ENCODE measurements at regions not wholly inside any gene's neighbourhood (a gene's known extent, or its start where the extent isn't known, plus 50 kb on each side); places are given as distances from the start of the nearest gene placed in this dataset.

GRCh38 chr20:4546342-4546741 is 139.9 kb upstream of the PRNP start:
- Mint-ChIP-seq H3K4me1 (peaks cover 25 to 27% of the 10 kb centered on the region in 2 experiments), H3K36me3 (ENCODE audit: insufficient read depth in 1 of 3, low read depth in 3 of 3) (0 out of 7 replicates have a peak, but pooled peaks cover 0 to 4% (median 0%) of the 10 kb centered on the region in 3 experiments), H3K27me3 (ENCODE audit: low read depth) (no peaks in the 10 kb centered on the region), H3K4me3 (peak overlapping the region in 1 of 2 experiments; percentile 15; a peak in 2 of 5 replicates), H3K27ac (peak overlapping the region; percentile 15 to 24 (median 16); a peak in 4 of 7 replicates), H3K9me3 (no peaks in the 10 kb centered on the region)
- no peaks in the 10 kb centered on the region for H3K79me2 ChIP-seq (ENCODE audit: insufficient read depth, low read length)
- no peak for TF ChIP-seq CTCF (conservative IDR thresholded peaks at IDR 0.05)
- H3K9ac ChIP-seq (ENCODE audit: extremely low read depth, insufficient read length, low read length) = no peak overlapping the region
- H3K9me3 ChIP-seq (ENCODE audit: control insufficient read depth, low read depth, low read length) = no peaks in the 10 kb centered on the region
- H3K18ac ChIP-seq (ENCODE audit: insufficient read length, low read depth, low read length) = no peak overlapping the region
- H4K8ac ChIP-seq (replicated peaks; ENCODE audit: insufficient read length, low read depth, low read length) = no peak overlapping the region
- H3T11ph ChIP-seq (ENCODE audit: low read length) = no peak overlapping the region
- H3K27me3 ChIP-seq (ENCODE audit: insufficient read depth, low read length) = no peaks in the 10 kb centered on the region
- no peaks in the 10 kb centered on the region for H3K23me2 ChIP-seq (ENCODE audit: insufficient read length, low read depth, low read length, poor library complexity, severe bottlenecking)
- no CpG with 5 or more reads among the region's 1 CpG for WGBS (ENCODE audit: extremely low coverage, insufficient read length, low lambda C conversion rate)
- H4K20me1 ChIP-seq (ENCODE audit: control insufficient read depth, insufficient read depth, insufficient read length) = no peaks in the 10 kb centered on the region
- DNase-seq = peak; percentile 64
- no peak overlapping the region for H3K14ac ChIP-seq (ENCODE audit: insufficient read depth, low read length)
- no peak overlapping the region for H2BK20ac ChIP-seq (ENCODE audit: low read depth, low read length, poor library complexity, severe bottlenecking)
- no peak overlapping the region for H2AFZ ChIP-seq (ENCODE audit: low read length)
- no peak overlapping the region for H2BK12ac ChIP-seq (ENCODE audit: insufficient read length, low read depth, low read length)
- H2BK15ac ChIP-seq (ENCODE audit: low read depth, low read length) = no peak overlapping the region
- H2AK5ac ChIP-seq (ENCODE audit: insufficient read length, low read length) = no peak overlapping the region
- no peak overlapping the region for H3K23ac ChIP-seq (ENCODE audit: insufficient read length, low read depth, low read length)
- H3K4me1 ChIP-seq (ENCODE audit: insufficient read depth, low read length) = peaks cover 4% of the 10 kb centered on the region; the same call in 1 of the 2 replicates
- H2BK120ac ChIP-seq (ENCODE audit: low read depth, low read length, poor library complexity, severe bottlenecking) = no peak overlapping the region
- H4K5ac ChIP-seq (ENCODE audit: insufficient read length, low read depth, low read length) = no peak overlapping the region
- H2BK5ac ChIP-seq (ENCODE audit: insufficient read length, low read length) = no peak overlapping the region
- H3K4me2 ChIP-seq (ENCODE audit: insufficient read depth, insufficient read length, low read length) = peak overlapping the region; percentile 4
- no peak overlapping the region for H3K4ac ChIP-seq (ENCODE audit: low read depth, low read length)
- H3K27ac ChIP-seq (ENCODE audit: insufficient read length, low read depth, low read length) = no peak overlapping the region
- H4K91ac ChIP-seq (ENCODE audit: insufficient read length, low read depth, low read length) = no peak overlapping the region
- H3K56ac ChIP-seq (ENCODE audit: insufficient read length, low read depth, low read length) = no peak overlapping the region
- H3K79me1 ChIP-seq (ENCODE audit: insufficient read depth, low read depth, low read length, poor library complexity, severe bottlenecking) = no peaks in the 10 kb centered on the region

All from H9 (cell line).